MM.1S (cell line): ENCODE measurements at regions not wholly inside any gene's neighbourhood (a gene's known extent, or its start where the extent isn't known, plus 50 kb on each side); places are given as distances from the start of the nearest gene placed in this dataset.

Source experiments
- DNase-seq: peaks from one replicate; pipeline ENCODE4 v3.0.0-alpha.2; 2015
- H2AFZ ChIP-seq: fragments of 300-600 bp; sonication (generic); 2 replicates; pipeline ENCODE4 v1.6.0; 2016; ENCODE audit warnings: antibody characterized with exemption, low read length
- H3F3A ChIP-seq: fragments of 300-600 bp; sonication (generic); 2 replicates; pipeline ENCODE4 v1.6.1; 2016; ENCODE audit warnings: mild to moderate bottlenecking, antibody characterized with exemption, low read length, moderate library complexity, mixed read lengths; ENCODE audit not compliant: insufficient read depth
- H3K27ac ChIP-seq: fragments of 300-600 bp; sonication (generic); 2 replicates; pipeline ENCODE4 v1.5.1; 2016; ENCODE audit warnings: mild to moderate bottlenecking, low read length
- H3K27me3 ChIP-seq: fragments of 300-600 bp; sonication (generic); replicated peaks from 2 replicates; pipeline ENCODE4 v1.6.0; 2016; ENCODE audit warnings: low read length; ENCODE audit not compliant: insufficient read depth
- H3K36me3 ChIP-seq: fragments of 300-600 bp; sonication (generic); replicated peaks from 2 replicates; pipeline ENCODE4 v1.6.1; 2016; ENCODE audit warnings: mild to moderate bottlenecking, low read length, mixed read lengths; ENCODE audit not compliant: insufficient read depth
- H3K4me1 ChIP-seq: fragments of 300-600 bp; sonication (generic); 2 replicates; pipeline ENCODE4 v1.6.1; 2016; ENCODE audit warnings: low read length, mixed read lengths
- H3K4me2 ChIP-seq: fragments of 300-600 bp; sonication (generic); 2 replicates; pipeline ENCODE4 v1.6.0; 2016; ENCODE audit warnings: low read depth, low read length
- H3K4me3 ChIP-seq: fragments of 300-600 bp; sonication (generic); 2 replicates; pipeline ENCODE4 v1.5.1; 2016; ENCODE audit warnings: low read length, mixed read lengths
- H3K79me2 ChIP-seq: fragments of 300-600 bp; sonication (generic); 2 replicates; pipeline ENCODE4 v1.6.1; 2016; ENCODE audit warnings: mixed run types, low read length, mixed read lengths
- H3K9ac ChIP-seq: fragments of 300-600 bp; sonication (generic); 2 replicates; pipeline ENCODE4 v1.6.1; 2016; ENCODE audit warnings: low read length, mixed read lengths
- H3K9me2 ChIP-seq: fragments of 300-600 bp; sonication (generic); replicated peaks from 2 replicates; pipeline ENCODE4 v1.6.1; 2016; ENCODE audit warnings: mild to moderate bottlenecking, low read length, mixed read lengths; ENCODE audit not compliant: insufficient read depth
- H3K9me3 ChIP-seq: fragments of 300-600 bp; sonication (generic); replicated peaks from 2 replicates; pipeline ENCODE4 v1.6.1; 2016; ENCODE audit warnings: mild to moderate bottlenecking, low read length, mixed read lengths; ENCODE audit not compliant: insufficient read depth
- H4K20me1 ChIP-seq: fragments of 300-600 bp; sonication (generic); 2 replicates; pipeline ENCODE4 v1.6.1; 2016; ENCODE audit warnings: mild to moderate bottlenecking, low read length, moderate library complexity, mixed read lengths; ENCODE audit not compliant: insufficient read depth
- EZH2 ChIP-seq: fragments of 300-600 bp; sonication (generic); optimal IDR thresholded peaks from 2 replicates; pipeline ENCODE3; 2017; ENCODE audit warnings: low read depth, mild to moderate bottlenecking, antibody characterized with exemption, low read length, mixed read lengths
- EZH2phosphoT487 ChIP-seq: fragments of 300-600 bp; sonication (generic); IDR thresholded peaks from 2 replicates; pipeline ENCODE4 v1.6.1; 2018; ENCODE audit warnings: antibody characterized with exemption, low read length
- TF ChIP-seq, protein P1 (sequence below): fragments of 300-600 bp; sonication (generic); IDR thresholded peaks from 2 replicates; pipeline ENCODE4 v1.5.1; 2016; ENCODE audit warnings: antibody characterized with exemption, low read length, mixed read lengths

DNA sequence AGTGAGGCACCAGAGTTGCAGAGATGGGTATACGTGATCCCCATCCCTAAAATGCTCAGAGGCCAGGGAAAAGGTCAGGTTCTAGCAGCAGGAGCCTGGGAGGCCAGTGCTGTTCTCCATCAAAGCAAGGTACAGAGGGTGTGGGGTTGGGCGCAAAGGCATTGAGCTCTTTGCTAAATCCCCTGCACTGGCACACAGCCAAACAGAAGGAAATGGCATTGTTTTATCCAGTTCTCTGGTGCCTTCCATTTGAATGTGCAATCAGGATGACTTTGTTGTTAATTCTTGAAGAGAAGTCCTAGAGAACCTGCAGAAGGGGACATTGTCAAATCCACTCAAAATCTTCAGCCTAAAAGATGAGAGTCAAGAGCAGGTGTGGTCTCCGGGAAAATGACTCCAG is 111.3 kb upstream of the CHST15 start:
- Histone ChIP-seq H3K4me2 (no peak overlapping the region), H3K4me3 (no peak overlapping the region), H3F3A (no peaks in the 10 kb centered on the region), H3K27me3 (no peaks in the 10 kb centered on the region), H2AFZ (no peak overlapping the region), H4K20me1 (no peaks in the 10 kb centered on the region), H3K79me2 (no peaks in the 10 kb centered on the region), H3K27ac (no peak overlapping the region), H3K9me2 (no peaks in the 10 kb centered on the region), H3K36me3 (no peaks in the 10 kb centered on the region), H3K4me1 (no peaks in the 10 kb centered on the region), H3K9me3 (no peaks in the 10 kb centered on the region), H3K9ac (no peak overlapping the region)
- TF ChIP-seq EZH2 (no peak), EZH2phosphoT487 (no peak)
- TF ChIP-seq, protein P1, sequence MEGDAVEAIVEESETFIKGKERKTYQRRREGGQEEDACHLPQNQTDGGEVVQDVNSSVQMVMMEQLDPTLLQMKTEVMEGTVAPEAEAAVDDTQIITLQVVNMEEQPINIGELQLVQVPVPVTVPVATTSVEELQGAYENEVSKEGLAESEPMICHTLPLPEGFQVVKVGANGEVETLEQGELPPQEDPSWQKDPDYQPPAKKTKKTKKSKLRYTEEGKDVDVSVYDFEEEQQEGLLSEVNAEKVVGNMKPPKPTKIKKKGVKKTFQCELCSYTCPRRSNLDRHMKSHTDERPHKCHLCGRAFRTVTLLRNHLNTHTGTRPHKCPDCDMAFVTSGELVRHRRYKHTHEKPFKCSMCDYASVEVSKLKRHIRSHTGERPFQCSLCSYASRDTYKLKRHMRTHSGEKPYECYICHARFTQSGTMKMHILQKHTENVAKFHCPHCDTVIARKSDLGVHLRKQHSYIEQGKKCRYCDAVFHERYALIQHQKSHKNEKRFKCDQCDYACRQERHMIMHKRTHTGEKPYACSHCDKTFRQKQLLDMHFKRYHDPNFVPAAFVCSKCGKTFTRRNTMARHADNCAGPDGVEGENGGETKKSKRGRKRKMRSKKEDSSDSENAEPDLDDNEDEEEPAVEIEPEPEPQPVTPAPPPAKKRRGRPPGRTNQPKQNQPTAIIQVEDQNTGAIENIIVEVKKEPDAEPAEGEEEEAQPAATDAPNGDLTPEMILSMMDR = no peak
- DNase-seq = no peak

DNA sequence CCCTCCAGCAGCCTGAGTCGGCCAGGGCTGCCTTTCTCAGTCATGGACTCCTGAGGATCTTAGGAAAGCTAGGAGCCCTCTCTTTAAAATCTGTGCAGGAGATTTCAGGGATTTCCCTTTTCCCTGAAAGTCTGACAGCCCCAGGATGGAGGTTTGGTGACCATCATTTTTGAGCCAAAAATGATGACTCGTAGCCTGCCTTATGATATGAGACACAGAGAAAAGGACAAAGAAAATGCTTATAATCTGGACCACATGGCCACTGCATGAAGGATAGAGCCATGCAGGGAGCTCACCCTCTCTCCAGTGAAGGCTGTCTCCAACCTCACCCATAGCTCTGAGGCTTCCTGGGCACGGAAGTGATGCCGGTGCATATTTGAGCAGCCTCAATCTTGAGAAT is 106.6 kb upstream of the CHST15 start:
- Histone ChIP-seq H3K4me3 (no peak overlapping the region), H3K9me3 (no peaks in the 10 kb centered on the region), H3K9ac (no peak overlapping the region), H3K9me2 (no peaks in the 10 kb centered on the region), H3K36me3 (no peaks in the 10 kb centered on the region), H3K27ac (no peak overlapping the region), H3K4me1 (no peaks in the 10 kb centered on the region), H3K79me2 (no peaks in the 10 kb centered on the region), H3K27me3 (no peaks in the 10 kb centered on the region), H4K20me1 (no peaks in the 10 kb centered on the region), H2AFZ (no peak overlapping the region), H3K4me2 (no peak overlapping the region), H3F3A (no peaks in the 10 kb centered on the region)
- TF ChIP-seq EZH2 (no peak), EZH2phosphoT487 (no peak)
- TF ChIP-seq, protein P1 = no peak
- no peak for DNase-seq

DNA sequence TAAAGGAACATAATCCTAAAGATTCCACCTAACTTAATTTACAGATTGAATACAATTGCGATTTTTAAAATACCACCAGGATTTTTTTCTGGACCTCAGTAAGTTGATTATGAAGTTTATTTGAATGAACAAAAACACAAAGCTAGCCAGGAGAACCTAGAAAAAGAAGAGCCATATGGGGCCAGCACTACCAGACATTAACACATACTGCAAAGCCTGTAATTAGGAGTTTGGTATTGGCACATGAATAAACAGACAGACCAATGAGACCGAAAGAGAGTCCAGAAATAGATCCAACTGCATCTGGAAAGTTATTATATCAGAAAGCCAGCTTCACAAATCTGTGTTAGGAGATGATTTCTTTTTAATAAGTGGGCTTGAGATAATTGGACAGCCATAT is 105.5 kb upstream of the CHST15 start:
- Histone ChIP-seq H3F3A (no peaks in the 10 kb centered on the region), H3K27me3 (no peaks in the 10 kb centered on the region), H3K9me3 (no peaks in the 10 kb centered on the region), H3K9ac (no peak overlapping the region), H3K4me3 (no peak overlapping the region), H3K9me2 (no peaks in the 10 kb centered on the region), H3K36me3 (no peaks in the 10 kb centered on the region), H3K27ac (no peak overlapping the region), H3K79me2 (no peaks in the 10 kb centered on the region), H3K4me1 (peaks cover 8% of the 10 kb centered on the region), H3K4me2 (no peak overlapping the region), H4K20me1 (no peaks in the 10 kb centered on the region), H2AFZ (no peak overlapping the region)
- TF ChIP-seq EZH2 = no peak
- TF ChIP-seq EZH2phosphoT487 = no peak
- TF ChIP-seq, protein P1 = no peak
- no peak for DNase-seq

DNA sequence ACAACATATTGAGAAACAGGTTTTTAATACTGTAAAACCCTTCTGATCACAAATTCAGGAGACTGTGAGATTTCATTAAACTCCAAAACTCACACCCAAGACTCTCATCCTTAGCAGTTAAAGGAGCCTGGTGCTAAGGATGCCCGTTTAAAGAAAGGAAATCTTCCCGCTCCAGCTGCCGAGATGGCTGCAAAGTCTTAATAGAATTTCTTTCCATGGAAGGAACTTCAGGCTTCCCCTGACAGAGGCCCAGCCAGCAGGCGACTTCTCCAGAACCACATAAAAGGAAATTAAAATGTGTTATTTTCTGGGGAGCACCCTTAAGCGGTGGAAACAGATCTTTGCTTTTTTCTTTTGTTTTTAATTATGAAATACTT is 104.7 kb upstream of the CHST15 start:
- no peaks in the 10 kb centered on the region for H3K9me3 ChIP-seq
- no peaks in the 10 kb centered on the region for H3F3A ChIP-seq
- no peak overlapping the region for H3K4me2 ChIP-seq
- H3K9ac ChIP-seq = no peak overlapping the region
- DNase-seq = no peak
- no peak overlapping the region for H3K4me3 ChIP-seq
- H3K9me2 ChIP-seq = no peaks in the 10 kb centered on the region
- H3K36me3 ChIP-seq = no peaks in the 10 kb centered on the region
- no peak overlapping the region for H3K27ac ChIP-seq
- no peaks in the 10 kb centered on the region for H3K79me2 ChIP-seq
- H3K4me1 ChIP-seq = peaks cover 8% of the 10 kb centered on the region
- H4K20me1 ChIP-seq = no peaks in the 10 kb centered on the region
- H3K27me3 ChIP-seq = no peaks in the 10 kb centered on the region
- TF ChIP-seq, protein P1 = no peak
- TF ChIP-seq EZH2 (no peak), EZH2phosphoT487 (no peak)
- H2AFZ ChIP-seq = no peak overlapping the region
